Suprapubic skin (tissue), 3 donors: ENCODE measurements at regions not wholly inside any gene's neighbourhood (a gene's known extent, or its start where the extent isn't known, plus 50 kb on each side); places are given as distances from the start of the nearest gene placed in this dataset.

Experiments used
- CTCF ChIP-seq, 2 donors: fragments of 200-600 bp in 1 of 2; fragments of 450-650 bp in 1 of 2; sonication (generic) in 1 of 2; IDR thresholded peaks; one replicate each; pipeline ENCODE4 v1.5.1; 2016 to 2019; ENCODE audit warnings: antibody characterized with exemption in 2 of 2, mild to moderate bottlenecking in 1 of 2, moderate library complexity in 1 of 2
- POLR2A ChIP-seq, 2 donors: fragments of 450-650 bp; IDR thresholded peaks; one replicate each; pipeline ENCODE4 v1.6.1; 2017; ENCODE audit warnings: antibody characterized with exemption in 2 of 2, mild to moderate bottlenecking in 2 of 2, moderate library complexity in 2 of 2

GRCh38 chr18:60880184-60880583 lies 453.0 kb upstream of the CDH20 start:
- TF ChIP-seq CTCF (IDR thresholded peaks at IDR 0.05) (no peak), POLR2A (IDR thresholded peaks at IDR 0.05) (no peak)
